Stomach smooth muscle (tissue), 2 donors: ENCODE measurements at regions not wholly inside any gene's neighbourhood (a gene's known extent, or its start where the extent isn't known, plus 50 kb on each side); places are given as distances from the start of the nearest gene placed in this dataset.

Experiments used
- H3K27ac ChIP-seq: one replicate; pipeline ENCODE4 v1.7.0; 2013; ENCODE audit warnings: mild to moderate bottlenecking, low read length, inconsistent platforms
- H3K27me3 ChIP-seq, 2 donors: one replicate each; pipeline ENCODE4 v1.7.0; 2013; ENCODE audit warnings: low read length in 2 of 2; ENCODE audit not compliant: insufficient read depth in 2 of 2, control insufficient read depth in 1 of 2
- H3K36me3 ChIP-seq, 2 donors: one replicate each; pipeline ENCODE4 v1.7.0; 2013; ENCODE audit warnings: low read length in 2 of 2; ENCODE audit not compliant: control insufficient read depth in 2 of 2, insufficient read depth in 2 of 2
- H3K4me1 ChIP-seq: one replicate; pipeline ENCODE4 v1.7.0; 2013; ENCODE audit warnings: low read length; ENCODE audit not compliant: control insufficient read depth, insufficient read depth
- H3K4me3 ChIP-seq, 2 donors: one replicate each; pipeline ENCODE4 v1.7.0; 2013; ENCODE audit warnings: low read length in 2 of 2
- H3K9ac ChIP-seq, 2 donors: one replicate each; pipeline ENCODE4 v1.7.0; 2013; ENCODE audit warnings: low read length in 2 of 2, mild to moderate bottlenecking in 1 of 2
- H3K9me3 ChIP-seq, 2 donors: one replicate each; pipeline ENCODE4 v1.7.0; 2013; ENCODE audit warnings: low read length in 2 of 2; ENCODE audit not compliant: control insufficient read depth in 2 of 2
- donor health status: healthy.
- donor health status: Pancreatic carcinoma.

DNA sequence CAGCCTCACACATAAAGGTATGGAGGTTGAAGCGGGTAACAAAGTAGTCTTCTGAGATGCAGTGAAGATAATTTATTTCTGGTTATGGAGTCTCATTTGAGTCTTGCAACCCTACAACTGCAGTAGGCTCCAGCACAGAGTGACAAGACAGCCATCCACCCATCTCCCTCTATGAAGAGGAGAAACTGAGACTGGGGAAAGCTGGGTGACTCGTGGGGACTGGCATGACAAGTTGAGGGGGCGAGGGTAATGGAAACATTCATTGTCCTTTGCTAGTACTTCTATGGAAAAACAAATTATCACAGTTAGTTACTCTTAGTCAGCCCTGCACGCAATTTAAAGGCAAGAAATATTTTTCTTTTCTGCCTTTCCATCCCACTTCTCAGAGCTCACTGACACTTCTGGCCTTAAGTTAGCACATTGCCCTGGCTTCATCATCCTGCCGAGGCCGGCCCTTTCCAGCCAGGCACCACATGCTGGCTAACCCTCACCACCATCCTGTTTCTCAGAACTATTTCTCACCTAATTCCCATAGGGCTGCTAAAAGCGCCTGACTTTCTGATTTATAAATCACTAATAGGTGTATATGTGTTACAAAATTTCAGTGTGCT lies 361.1 kb downstream of the ETS1 start:
- H3K4me1 ChIP-seq: no peaks in the 10 kb centered on the region
- no peak overlapping the region for H3K9ac ChIP-seq
- no peak overlapping the region for H3K27ac ChIP-seq
- H3K27me3 ChIP-seq: no peaks in the 10 kb centered on the region
- H3K9me3 ChIP-seq: no peaks in the 10 kb centered on the region
- no peaks in the 10 kb centered on the region for H3K36me3 ChIP-seq
- no peak overlapping the region for H3K4me3 ChIP-seq

DNA sequence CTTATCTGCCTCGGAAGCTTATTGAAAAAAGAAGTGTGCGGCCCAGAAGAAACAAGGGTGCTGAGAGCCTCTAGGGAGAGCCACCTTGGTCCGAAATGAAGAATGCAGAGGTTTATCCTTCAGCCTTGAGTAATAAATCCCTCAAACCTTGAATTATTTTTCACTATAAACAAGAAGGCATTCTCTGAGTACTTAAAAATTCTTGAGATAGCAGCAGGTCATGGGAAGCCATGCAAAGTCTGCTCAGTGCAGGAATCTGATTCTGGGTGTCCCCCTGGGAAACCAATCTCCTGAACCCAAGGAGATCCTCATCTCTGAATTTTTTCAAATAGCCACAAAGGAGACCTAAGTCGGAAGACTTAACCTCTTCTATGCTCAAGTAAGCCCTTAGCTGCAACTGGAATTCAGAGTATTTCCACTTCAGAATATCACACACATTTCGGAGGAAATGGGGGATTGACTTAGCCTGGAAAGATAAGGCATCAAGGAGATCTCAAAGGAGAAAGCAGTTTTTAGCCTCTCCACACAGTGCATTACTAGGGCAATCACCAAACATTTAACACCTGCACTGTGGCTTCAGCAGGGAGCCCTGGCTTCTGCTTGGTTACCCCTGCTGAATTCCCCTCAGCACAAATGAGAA lies 365.0 kb downstream of the ETS1 start:
- no peaks in the 10 kb centered on the region for H3K27me3 ChIP-seq
- H3K4me3 ChIP-seq: no peak overlapping the region
- H3K9ac ChIP-seq: no peak overlapping the region
- no peaks in the 10 kb centered on the region for H3K9me3 ChIP-seq
- no peaks in the 10 kb centered on the region for H3K4me1 ChIP-seq
- H3K27ac ChIP-seq: no peak overlapping the region
- no peaks in the 10 kb centered on the region for H3K36me3 ChIP-seq

DNA sequence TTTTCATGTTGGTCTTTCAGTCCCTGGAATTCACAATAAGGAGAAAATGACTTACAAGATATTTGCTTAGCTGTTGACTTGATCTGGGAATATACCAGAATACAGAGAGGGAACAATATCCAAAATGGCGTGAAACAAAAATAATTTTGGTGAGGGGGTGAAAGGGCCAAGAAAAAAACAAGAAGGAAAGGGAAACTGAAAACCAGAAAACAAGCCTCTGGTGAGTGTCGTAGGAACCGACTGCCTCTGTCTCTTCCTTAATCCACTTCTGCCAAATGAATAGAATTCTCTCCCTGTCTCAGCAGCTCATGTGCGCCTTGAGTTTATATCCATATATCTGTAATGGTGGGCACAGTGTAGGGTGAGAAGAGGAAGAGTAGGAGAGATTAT lies 367.6 kb downstream of the ETS1 start:
- Histone ChIP-seq H3K9ac (no peak overlapping the region), H3K4me1 (no peaks in the 10 kb centered on the region), H3K27ac (no peak overlapping the region), H3K9me3 (no peaks in the 10 kb centered on the region), H3K36me3 (no peaks in the 10 kb centered on the region), H3K27me3 (no peaks in the 10 kb centered on the region), H3K4me3 (no peak overlapping the region)

DNA sequence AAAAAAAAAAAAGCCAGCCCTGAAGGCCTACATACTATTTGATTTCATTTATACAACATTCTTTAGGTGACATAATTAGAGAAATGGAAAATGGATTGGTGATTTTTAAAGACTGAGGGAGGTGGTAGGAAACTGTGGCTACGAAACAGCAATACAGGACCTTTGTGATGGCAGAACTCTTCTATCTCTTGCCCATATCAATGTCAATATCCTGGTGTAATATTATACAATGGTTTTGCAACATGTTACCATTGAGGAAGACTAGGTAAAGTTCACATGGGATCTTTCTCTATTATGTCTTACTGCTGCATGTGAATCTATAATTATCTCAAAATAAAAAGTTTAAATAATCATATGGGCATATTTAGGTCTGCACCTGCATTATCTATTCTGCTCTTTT lies 371.2 kb downstream of the ETS1 start:
- Histone ChIP-seq H3K36me3 (no peaks in the 10 kb centered on the region), H3K4me1 (no peaks in the 10 kb centered on the region), H3K27me3 (no peaks in the 10 kb centered on the region), H3K27ac (no peak overlapping the region), H3K9ac (no peak overlapping the region), H3K9me3 (no peaks in the 10 kb centered on the region), H3K4me3 (no peak overlapping the region)

DNA sequence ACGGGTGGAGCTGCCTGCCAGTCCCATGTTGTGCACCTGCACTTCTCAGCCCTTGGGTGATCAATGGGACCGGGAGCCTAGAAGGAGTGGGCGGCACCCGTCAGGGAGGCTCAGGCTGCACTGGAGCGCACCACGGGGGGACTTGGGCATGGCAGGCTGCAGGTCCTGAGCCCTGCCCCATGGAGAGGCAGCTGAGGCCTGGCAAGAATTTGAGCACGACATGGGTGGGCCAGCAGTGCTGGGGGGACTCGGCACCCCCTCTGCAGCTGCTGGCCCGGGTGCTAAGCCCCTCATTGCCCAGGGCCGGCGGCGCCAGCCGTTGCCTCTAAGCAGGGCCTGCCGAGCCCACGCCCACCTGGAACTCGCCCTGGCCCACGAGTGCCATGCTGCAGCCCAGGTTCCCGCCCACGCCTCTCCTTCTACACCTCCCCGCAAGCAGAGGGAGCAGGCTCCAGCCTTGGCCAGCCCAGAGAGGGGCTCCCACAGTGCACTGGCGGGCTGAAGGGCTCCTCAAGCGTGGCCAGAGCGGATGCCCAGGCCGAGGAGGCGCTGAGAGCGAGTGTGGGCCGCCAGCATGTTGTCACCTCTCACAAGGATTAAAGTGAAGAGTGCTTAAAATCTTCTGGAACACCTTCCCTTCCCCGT lies 372.0 kb downstream of the ETS1 start:
- Histone ChIP-seq H3K9ac (no peak overlapping the region), H3K4me1 (no peaks in the 10 kb centered on the region), H3K27me3 (no peaks in the 10 kb centered on the region), H3K36me3 (no peaks in the 10 kb centered on the region), H3K27ac (no peak overlapping the region), H3K9me3 (no peaks in the 10 kb centered on the region), H3K4me3 (no peak overlapping the region)

DNA sequence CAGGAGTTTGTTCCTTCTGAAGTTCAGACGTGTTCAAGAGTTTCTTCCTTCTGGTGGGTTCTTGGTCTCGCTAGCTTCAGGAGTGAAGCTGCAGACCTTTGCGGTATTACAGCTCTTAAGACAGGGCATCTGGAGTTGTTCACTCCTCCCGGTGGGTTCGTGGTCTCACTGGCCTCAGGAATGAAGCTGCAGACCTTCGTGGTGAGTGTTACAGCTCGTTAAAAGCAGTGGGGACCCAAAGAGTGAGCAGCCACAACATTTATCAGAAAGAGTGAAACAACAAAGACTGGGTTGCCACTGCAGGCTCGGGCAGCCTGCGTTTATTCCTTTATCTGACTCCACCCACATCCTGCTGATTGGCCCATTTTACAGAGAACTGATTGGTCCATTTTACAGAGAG lies 373.1 kb downstream of the ETS1 start:
- Histone ChIP-seq H3K9ac (no peak overlapping the region), H3K4me3 (no peak overlapping the region), H3K9me3 (no peaks in the 10 kb centered on the region), H3K27ac (no peak overlapping the region), H3K36me3 (no peaks in the 10 kb centered on the region), H3K27me3 (no peaks in the 10 kb centered on the region), H3K4me1 (no peaks in the 10 kb centered on the region)

DNA sequence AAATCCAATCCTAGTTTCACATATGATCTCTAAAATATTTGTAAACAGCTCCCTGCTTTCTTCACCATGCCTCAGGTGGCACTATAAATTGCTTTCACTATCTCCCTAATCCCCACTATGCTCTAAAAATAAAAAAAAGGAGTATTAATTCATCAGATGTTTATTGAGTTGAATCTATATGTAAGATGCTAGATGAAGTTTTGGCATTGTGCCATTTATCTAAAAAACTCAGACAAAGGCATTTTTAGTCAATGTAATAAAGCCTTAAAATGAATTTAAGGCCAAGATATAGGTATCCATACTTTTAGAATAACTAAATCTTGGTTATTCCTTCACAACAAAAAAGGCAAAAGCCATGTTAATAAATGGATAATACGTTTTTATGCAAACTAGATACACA lies 373.9 kb downstream of the ETS1 start:
- peaks cover 3% of the 10 kb centered on the region for H3K4me1 ChIP-seq
- no peak overlapping the region for H3K9ac ChIP-seq
- H3K4me3 ChIP-seq: no peak overlapping the region
- no peaks in the 10 kb centered on the region for H3K9me3 ChIP-seq
- H3K27me3 ChIP-seq: no peaks in the 10 kb centered on the region
- H3K36me3 ChIP-seq: no peaks in the 10 kb centered on the region
- H3K27ac ChIP-seq: no peak overlapping the region

DNA sequence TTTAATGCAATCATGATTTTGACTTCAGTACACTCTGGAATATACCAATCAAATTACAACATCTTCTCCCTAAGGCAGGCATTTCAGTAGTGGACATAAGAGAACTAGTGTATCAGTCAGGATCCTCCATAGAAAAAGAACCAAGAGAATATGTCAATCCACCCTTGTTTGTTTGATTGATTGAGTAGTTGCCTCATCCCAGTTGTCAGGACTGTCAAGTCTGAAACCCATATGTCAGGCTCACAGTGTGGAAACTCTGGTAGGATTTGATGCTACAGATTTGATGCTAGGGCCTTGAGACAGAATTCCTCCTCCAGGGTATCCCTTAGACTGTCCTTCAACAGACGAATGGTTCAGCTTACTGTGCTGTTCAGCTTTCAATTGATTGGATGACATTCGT lies 375.0 kb downstream of the ETS1 start:
- no peaks in the 10 kb centered on the region for H3K9me3 ChIP-seq
- no peak overlapping the region for H3K27ac ChIP-seq
- H3K4me3 ChIP-seq: no peak overlapping the region
- H3K27me3 ChIP-seq: no peaks in the 10 kb centered on the region
- H3K4me1 ChIP-seq: peaks cover 4% of the 10 kb centered on the region
- no peaks in the 10 kb centered on the region for H3K36me3 ChIP-seq
- no peak overlapping the region for H3K9ac ChIP-seq

DNA sequence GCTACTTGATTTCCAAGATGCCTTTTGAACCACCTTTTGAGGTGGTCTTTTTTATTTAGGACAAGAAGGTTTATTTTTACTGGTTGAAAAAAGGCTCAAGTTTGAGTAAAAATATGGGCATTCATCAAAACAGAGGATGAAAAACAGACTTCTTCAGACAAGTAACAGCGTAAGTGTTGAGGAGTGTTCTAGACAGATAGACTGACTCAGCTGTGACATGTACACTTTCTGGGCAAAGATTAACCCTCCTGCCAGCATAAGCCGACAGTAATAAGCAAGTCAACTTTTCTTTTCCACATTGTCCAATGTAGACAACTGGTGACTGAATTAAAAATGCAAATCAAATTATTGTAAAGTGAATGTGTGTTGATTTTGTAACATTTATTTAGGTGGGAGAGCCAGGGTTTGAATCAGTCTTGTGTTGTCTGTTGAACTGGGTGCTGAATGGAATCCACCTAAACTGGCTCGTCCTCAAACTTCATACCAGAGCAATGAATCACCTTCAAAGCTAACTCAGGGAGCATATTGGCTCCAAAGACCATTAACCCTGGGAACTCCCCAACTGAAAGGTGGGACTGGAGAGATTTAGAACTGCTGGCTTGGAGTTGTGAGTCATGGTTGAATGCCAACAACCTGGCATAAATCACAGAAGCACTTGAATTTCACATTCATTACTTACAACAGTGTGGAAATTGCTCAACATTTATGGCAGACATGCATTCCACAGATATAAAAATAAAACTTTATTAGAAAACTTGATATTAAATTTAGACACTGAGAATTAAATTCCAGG lies 377.0 kb downstream of the ETS1 start:
- Histone ChIP-seq H3K9ac (no peak overlapping the region), H3K36me3 (no peaks in the 10 kb centered on the region), H3K4me3 (no peak overlapping the region), H3K27me3 (no peaks in the 10 kb centered on the region), H3K9me3 (no peaks in the 10 kb centered on the region), H3K4me1 (peaks cover 4% of the 10 kb centered on the region), H3K27ac (no peak overlapping the region)

DNA sequence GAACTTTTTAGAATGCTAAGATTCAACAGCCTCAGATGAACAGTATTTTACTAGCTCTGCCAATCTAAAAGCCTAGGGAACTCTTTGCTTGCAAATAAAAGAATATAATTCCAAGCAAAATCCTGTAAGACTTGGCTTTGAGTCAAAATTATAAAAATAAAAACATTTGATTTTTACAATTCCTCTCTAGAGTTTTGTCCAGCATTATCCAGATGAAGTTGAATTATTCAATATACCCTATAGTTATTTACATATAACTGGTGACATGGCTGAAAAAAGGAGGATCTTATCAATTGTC lies 378.3 kb downstream of the ETS1 start:
- Histone ChIP-seq H3K4me3 (no peak overlapping the region), H3K27me3 (no peaks in the 10 kb centered on the region), H3K27ac (no peak overlapping the region), H3K4me1 (peaks cover 4% of the 10 kb centered on the region), H3K9me3 (no peaks in the 10 kb centered on the region), H3K36me3 (no peaks in the 10 kb centered on the region), H3K9ac (no peak overlapping the region)
